GM21737 (cell line): ENCODE measurements at regions not wholly inside any gene's neighbourhood (a gene's known extent, or its start where the extent isn't known, plus 50 kb on each side); places are given as distances from the start of the nearest gene placed in this dataset.

Experiments
- ATAC-seq: cut with Tn5 transposase; IDR thresholded peaks from one replicate; pipeline ENCODE4 v1.9.1; 2021; ENCODE audit warnings: mild to moderate bottlenecking, moderate library complexity; ENCODE audit not compliant: unreplicated experiment

- no peak for ATAC-seq
These were observed 1774.0 kb upstream of the PRR20A start for GRCh38 chr13:55366676-55367075.

GRCh38 chr13:55394470-55394869 is 1746.2 kb upstream of the PRR20A start:
- ATAC-seq, result no peak

- no peak for ATAC-seq
These were observed 1737.8 kb upstream of the PRR20A start for GRCh38 chr13:55402870-55403269.

- no peak for ATAC-seq
These were observed 1736.7 kb upstream of the PRR20A start for GRCh38 chr13:55403887-55404487.

GRCh38 chr13:55410398-55411330 is 1730.1 kb upstream of the PRR20A start:
- no peak for ATAC-seq

GRCh38 chr13:55418095-55418494 is 1722.6 kb upstream of the PRR20A start:
- no peak for ATAC-seq

GRCh38 chr13:55432814-55433213 is 1707.9 kb upstream of the PRR20A start:
- ATAC-seq, result no peak

- no peak for ATAC-seq
These were observed 1703.6 kb upstream of the PRR20A start for GRCh38 chr13:55437162-55437561.

GRCh38 chr13:55439450-55439849 is 1701.3 kb upstream of the PRR20A start:
- ATAC-seq, result no peak

GRCh38 chr13:55440465-55441085 is 1700.1 kb upstream of the PRR20A start:
- no peak for ATAC-seq

GRCh38 chr13:55464222-55464621 is 1676.5 kb upstream of the PRR20A start:
- ATAC-seq, result no peak

GRCh38 chr13:55467476-55467875 is 1673.2 kb upstream of the PRR20A start:
- no peak for ATAC-seq

- no peak for ATAC-seq
These were observed 1657.0 kb upstream of the PRR20A start for GRCh38 chr13:55483626-55484158.

GRCh38 chr13:55493297-55493696 is 1647.4 kb upstream of the PRR20A start:
- ATAC-seq, result no peak

GRCh38 chr13:55497486-55497885 is 1643.2 kb upstream of the PRR20A start:
- no peak for ATAC-seq

- no peak for ATAC-seq
These were observed 1640.0 kb upstream of the PRR20A start for GRCh38 chr13:55500694-55501093.

GRCh38 chr13:55516610-55517009 is 1624.1 kb upstream of the PRR20A start:
- ATAC-seq, result no peak

- ATAC-seq, result no peak
These were observed 1623.4 kb upstream of the PRR20A start for GRCh38 chr13:55517312-55517711.

GRCh38 chr13:55528434-55528833 is 1612.3 kb upstream of the PRR20A start:
- no peak for ATAC-seq

GRCh38 chr13:55534306-55534705 is 1606.4 kb upstream of the PRR20A start:
- no peak for ATAC-seq

- ATAC-seq, result no peak
These were observed 1602.3 kb upstream of the PRR20A start for GRCh38 chr13:55538424-55538823.

GRCh38 chr13:55543053-55543452 is 1597.7 kb upstream of the PRR20A start:
- no peak for ATAC-seq
